LNCaP clone FGC (cell line): ENCODE measurements at regions not wholly inside any gene's neighbourhood (a gene's known extent, or its start where the extent isn't known, plus 50 kb on each side); places are given as distances from the start of the nearest gene placed in this dataset.
"Not testable (repeated sequence)": the region's sequence is repeated elsewhere in the genome, so short reads cannot be mapped to it uniquely, and the experiment has no call there.

ENCODE experiments used
- DNase-seq: peaks from one replicate; pipeline ENCODE4 v3.0.0-alpha.2; 2011; ENCODE audit warnings: low read depth
- H3K4me3 ChIP-seq: 2 replicates; pipeline ENCODE4 v1.5.1; 2011; ENCODE audit warnings: mild to moderate bottlenecking, low read depth, low read length, control low read depth

GRCh38 chr1:146672608-146673007 lies 265.5 kb upstream of the NBPF12 start:
- not testable (repeated sequence) for DNase-seq, H3K4me3 ChIP-seq

DNA sequence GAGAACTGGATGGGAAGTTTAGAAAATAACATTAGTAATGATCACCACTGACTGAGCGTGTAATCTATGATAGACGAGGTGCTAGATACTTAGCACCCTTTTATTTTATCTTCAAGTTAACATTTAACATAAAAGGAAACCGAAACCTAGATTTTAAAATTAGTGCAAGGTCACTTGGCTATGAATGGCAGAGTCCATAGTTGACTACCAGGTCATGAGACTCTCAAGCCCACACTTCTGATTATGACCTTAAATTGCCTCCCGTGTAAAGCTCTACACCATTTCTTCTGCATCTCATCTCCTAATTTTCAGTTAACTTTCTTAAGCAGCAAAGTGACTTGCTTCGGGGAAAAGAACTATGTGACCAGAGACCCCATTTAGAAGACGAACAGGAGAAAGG lies 266.5 kb upstream of the NBPF12 start:
- not testable (repeated sequence) for H3K4me3 ChIP-seq, DNase-seq

- not testable (repeated sequence) for H3K4me3 ChIP-seq, DNase-seq
Observed at GRCh38 chr1:146670832-146671566, 267.1 kb upstream of the NBPF12 start.

GRCh38 chr1:146666275-146666674 lies 271.8 kb upstream of the NBPF12 start:
- not testable (repeated sequence) for DNase-seq, H3K4me3 ChIP-seq

DNA sequence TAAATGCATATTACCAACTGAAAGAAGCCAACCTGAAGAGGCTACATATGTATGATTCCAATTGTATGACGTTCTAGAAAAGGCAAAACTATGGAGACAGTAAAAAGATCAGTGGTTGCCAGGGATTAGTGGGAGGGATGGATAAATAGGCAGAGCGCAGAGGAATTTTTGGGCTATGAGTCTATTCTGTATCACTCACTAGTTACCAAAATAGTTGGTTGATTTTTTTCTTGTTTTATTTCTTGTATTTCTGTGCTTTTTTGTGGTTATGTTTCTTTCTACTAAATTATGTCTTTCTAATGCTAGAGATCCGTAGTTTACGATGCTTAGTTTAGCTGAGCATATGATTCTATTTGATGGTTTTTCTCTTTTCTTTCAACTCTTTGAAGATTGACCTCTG lies 277.9 kb upstream of the NBPF12 start:
- not testable (repeated sequence) for H3K4me3 ChIP-seq, DNase-seq

DNA sequence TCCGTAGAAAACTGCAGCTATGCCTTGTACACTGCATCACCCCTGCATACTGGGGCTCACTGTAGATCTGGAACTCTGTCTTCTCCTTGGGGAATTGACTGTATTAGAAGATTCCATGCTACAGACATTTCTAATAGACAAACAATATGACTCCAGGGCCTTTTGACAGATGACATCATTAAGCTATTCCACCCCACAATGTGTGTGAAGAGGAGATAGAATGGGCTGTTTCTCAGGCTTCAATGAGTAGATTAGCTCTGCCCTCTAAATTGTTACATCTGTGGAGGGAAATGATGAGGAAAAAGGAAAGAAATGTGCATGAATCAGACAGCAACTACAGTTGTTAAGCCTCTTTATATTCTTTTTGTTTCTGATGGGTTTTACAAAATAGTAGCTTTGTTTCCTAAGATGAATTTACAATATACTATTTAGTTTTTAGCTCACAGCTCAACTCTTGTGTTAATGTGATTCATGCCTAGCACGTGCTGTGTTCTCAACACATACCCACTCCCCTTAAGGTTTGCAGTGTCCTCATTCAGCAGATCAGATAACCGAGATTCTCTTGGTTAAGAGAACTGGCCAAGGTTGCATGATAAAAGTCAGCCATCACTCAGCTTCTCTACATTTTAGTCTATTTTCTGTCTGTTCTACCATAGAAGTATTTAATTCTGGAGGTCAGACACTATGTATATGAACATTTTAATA lies 281.6 kb upstream of the NBPF12 start:
- not testable (repeated sequence) for DNase-seq, H3K4me3 ChIP-seq

- H3K4me3 ChIP-seq, DNase-seq: not testable (repeated sequence)
Observed at GRCh38 chr1:146654763-146655162, 283.4 kb upstream of the NBPF12 start.

GRCh38 chr1:146645978-146646604 lies 292.0 kb upstream of the NBPF12 start:
- DNase-seq, H3K4me3 ChIP-seq: not testable (repeated sequence)

GRCh38 chr1:146641534-146641933 lies 296.6 kb upstream of the NBPF12 start:
- H3K4me3 ChIP-seq: not testable (repeated sequence)

GRCh38 chr1:146640671-146641070 lies 297.5 kb upstream of the NBPF12 start:
- DNase-seq, H3K4me3 ChIP-seq: not testable (repeated sequence)

More at GRCh38 chr1:146641534-146641933, 296.6 kb upstream of the NBPF12 start:
- DNase-seq: not testable (repeated sequence)

DNA sequence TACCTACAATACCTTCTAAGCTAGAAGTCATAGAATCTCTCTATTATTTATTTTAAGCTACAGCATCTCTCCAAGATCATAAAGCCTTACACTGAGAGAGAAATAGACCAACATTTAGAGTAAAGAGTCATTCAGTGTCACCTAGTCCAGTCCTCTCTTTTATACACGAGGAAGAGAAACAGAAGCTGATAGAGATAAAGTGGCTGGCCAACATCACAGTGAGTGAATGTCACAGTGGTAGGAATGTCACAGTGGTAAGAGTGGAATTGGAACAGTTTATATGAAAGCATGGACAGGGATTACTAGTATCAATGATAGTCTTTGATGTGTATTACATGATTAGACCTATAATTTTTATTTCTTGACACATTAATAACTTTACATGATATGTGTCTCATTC lies 307.8 kb upstream of the NBPF12 start:
- H3K4me3 ChIP-seq, DNase-seq: not testable (repeated sequence)

- not testable (repeated sequence) for DNase-seq, H3K4me3 ChIP-seq
Observed at GRCh38 chr1:146618582-146618981, 319.5 kb upstream of the NBPF12 start.

DNA sequence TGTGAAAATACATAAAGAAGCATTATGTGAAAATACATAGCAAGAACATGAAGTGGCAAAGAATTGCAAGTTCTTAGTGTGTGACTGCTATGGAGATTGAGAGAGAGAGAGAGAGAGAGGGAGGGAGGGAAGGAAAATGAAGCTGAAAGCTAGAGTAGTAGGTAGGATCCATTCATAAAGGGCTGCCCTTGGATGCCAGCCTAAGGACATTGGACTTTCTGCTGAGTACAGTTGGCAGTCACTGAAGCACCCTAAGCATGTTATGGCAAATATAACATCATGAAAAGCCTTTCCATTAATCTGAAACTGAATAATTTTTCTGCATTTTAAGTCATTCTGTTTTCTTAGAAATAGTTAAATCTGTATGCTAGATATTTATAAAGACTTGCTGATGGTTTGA lies 333.4 kb upstream of the NBPF12 start:
- not testable (repeated sequence) for DNase-seq, H3K4me3 ChIP-seq

DNA sequence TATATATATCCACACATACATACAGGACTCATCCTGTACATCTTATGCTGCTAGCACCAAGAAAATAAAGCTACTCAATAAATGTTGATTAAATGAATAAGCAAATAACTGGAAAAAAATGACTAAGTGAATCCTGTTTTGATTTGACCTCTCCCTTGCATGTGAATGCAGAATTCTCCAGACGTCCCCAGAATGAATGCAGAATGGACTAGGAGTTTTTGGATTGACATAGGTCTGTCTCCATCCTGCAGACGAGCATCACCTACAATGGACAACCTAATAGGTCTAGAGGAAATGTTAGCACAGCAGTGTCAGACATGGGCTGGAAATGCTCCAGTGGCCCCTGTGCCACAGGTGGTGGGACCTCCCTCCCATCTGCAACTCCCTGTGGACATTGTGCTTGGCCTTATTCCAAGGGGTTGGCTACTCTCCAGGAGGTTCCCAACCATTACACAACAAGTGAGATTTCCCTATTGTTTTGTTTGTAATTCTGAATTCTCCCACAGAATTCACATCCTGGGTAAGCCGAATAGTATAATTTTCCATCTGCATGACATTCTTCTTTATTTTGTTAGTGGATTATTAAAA lies 337.3 kb upstream of the NBPF12 start:
- not testable (repeated sequence) for DNase-seq, H3K4me3 ChIP-seq

- DNase-seq: not testable (repeated sequence)
Observed at GRCh38 chr1:146599906-146600305, 338.2 kb upstream of the NBPF12 start.

GRCh38 chr1:146581229-146581628 lies 352.4 kb upstream of the NOTCH2NLA start:
- not testable (repeated sequence) for H3K4me3 ChIP-seq, DNase-seq

More at GRCh38 chr1:146599906-146600305, 338.2 kb upstream of the NBPF12 start:
- not testable (repeated sequence) for H3K4me3 ChIP-seq

DNA sequence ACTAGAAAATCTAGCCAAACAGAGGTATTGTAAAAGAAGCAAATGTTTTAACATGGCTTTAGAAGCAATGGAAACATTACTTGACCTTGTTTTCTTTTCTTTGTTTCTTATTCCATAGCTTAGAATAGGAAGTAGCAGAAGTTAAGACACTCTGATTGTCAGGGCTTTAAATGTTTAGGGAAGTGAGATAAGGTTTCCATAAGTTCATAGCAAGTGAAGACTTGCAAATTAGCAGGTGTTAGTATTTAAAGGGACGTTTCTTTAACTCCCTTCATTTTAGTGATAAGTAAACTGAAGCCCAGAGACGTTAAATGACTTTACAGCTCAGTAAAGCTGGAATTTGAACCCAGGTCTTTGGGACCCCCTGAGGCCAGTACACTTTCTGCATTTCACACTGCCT lies 338.7 kb upstream of the NOTCH2NLA start:
- not testable (repeated sequence) for H3K4me3 ChIP-seq, DNase-seq

DNA sequence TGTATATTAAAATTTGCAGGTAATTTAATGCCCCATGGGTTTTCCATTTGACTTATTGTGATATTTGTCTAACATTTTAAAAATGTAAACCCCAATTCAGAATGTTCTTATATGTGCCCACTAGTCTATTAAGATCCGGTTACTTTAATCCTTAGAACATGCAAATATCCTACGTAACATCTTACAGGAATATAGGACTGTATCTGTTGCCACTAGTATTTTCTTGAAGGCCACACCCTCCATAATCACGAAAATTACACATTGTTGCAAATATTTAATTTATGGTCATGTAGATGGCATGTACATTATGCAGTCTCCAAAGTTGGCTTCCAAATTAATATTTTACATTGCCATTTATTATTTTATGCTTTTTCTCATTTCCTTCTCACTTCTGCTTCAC lies 329.2 kb upstream of the NOTCH2NLA start:
- not testable (repeated sequence) for DNase-seq, H3K4me3 ChIP-seq

- not testable (repeated sequence) for H3K4me3 ChIP-seq, DNase-seq
Observed at GRCh38 chr1:146556405-146556804, 327.6 kb upstream of the NOTCH2NLA start.
